ENCODE measurements at regions not wholly inside any gene's neighbourhood (a gene's known extent, or its start where the extent isn't known, plus 50 kb on each side); places are given as distances from the start of the nearest gene placed in this dataset.

DNA sequence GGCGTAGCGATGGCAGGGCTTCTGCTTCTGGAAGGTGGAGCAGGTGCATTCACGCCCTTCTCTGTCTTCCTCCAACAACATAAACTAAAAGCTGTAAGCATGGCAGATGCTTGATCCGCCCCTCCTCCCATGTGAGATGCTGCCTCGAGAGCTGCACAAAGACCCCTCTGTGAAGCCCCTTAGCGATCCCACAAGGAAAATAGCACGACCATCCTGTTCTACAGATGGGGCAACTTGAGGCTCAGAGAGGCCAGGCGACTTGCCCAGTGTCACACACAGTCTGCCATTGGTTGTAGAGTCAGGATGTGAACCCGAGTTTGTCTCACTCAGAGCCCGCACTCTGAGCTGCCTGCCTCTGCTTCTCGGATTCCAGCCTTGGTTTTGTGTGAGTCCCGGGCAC is 144.4 kb downstream of the SCARB1 start:
- SMC1A ChIA-PET (ENCODE audit: uncharacterized antibody, unreplicated experiment), result interaction anchor here (0.6 kb wide), 1 partner anchor 23 kb away, joined by 3 read pairs; no protein-coding TSS in a partner anchor
- no TSS peak for BruUV-seq (replicated peaks)

More for the DNA sequence above, 144.4 kb downstream of the SCARB1 start:
- Histone ChIP-seq H3K9ac (ENCODE audit: control insufficient read depth, insufficient read depth, low read length) (no peak overlapping the region), H3K4me2 (ENCODE audit: control insufficient read depth, insufficient read depth) (no peak overlapping the region), H3K9me3 (replicated peaks; ENCODE audit: control insufficient read depth, insufficient read depth, low read length) (no peaks in the 10 kb centered on the region; the same call in 2 of the 3 replicates), H3K27me3 (replicated peaks in 1 of 2; ENCODE audit: control insufficient read depth in 2 of 2, insufficient read depth in 2 of 2, low read length in 1 of 2) (no peaks in the 10 kb centered on the region), H3K4me3 (no peak overlapping the region), H4K20me1 (ENCODE audit: control insufficient read depth, insufficient read depth) (no peaks in the 10 kb centered on the region), H3K79me2 (ENCODE audit: control insufficient read depth, insufficient read depth, low read length) (no peaks in the 10 kb centered on the region), H2AFZ (ENCODE audit: control insufficient read depth, low read depth, low read length) (no peak overlapping the region), H3K4me1 (ENCODE audit: control insufficient read depth, insufficient read depth, low read length) (peaks cover 4% of the 10 kb centered on the region), H3K36me3 (ENCODE audit: control insufficient read depth in 2 of 2, insufficient read depth in 2 of 2, low read length in 1 of 2) (no peaks in the 10 kb centered on the region), H3K27ac (ENCODE audit: control insufficient read depth, insufficient read depth) (no peak overlapping the region)
- POLR2A ChIA-PET, result no interaction called here
- no peak for FAIRE-seq
- CTCF ChIA-PET, result interaction anchor here (1.1 kb wide), 1 partner anchor 9 kb away, joined by 3 read pairs; no protein-coding TSS in a partner anchor
- intact Hi-C loops (cut with micrococcal nuclease; ENCODE audit: unreplicated experiment) (no loop called here), in situ Hi-C loops (cut with MboI) (no loop called here)
- WGBS (ENCODE audit: insufficient coverage, insufficient replicate concordance, low lambda C conversion rate, missing lambda C conversion rate), result 51% methylated on average over 12 of the region's 12 CpGs
- no peak for DNase-seq (ENCODE audit: low read depth, low spot score)
- RAD21 ChIA-PET (ENCODE audit: unreplicated experiment), result no interaction called here
- no peak for ATAC-seq
- TF ChIP-seq POLR2AphosphoS5 (IDR thresholded peaks at IDR 0.05; ENCODE audit: low read length) (no peak), GATAD2B (conservative IDR thresholded peaks at IDR 0.05; ENCODE audit: low read depth) (no peak), SP1 (IDR thresholded peaks at IDR 0.05; ENCODE audit: low read depth, low read length) (no peak), WRNIP1 (IDR thresholded peaks at IDR 0.05; ENCODE audit: borderline replicate concordance, low read depth, low read length) (no peak), CEBPB (IDR thresholded peaks at IDR 0.05; ENCODE audit: borderline replicate concordance in 1 of 2, low read depth in 2 of 2, low read length in 2 of 2) (no peak), RUNX3 (IDR thresholded peaks at IDR 0.05; ENCODE audit: low read length) (no peak), FOXK2 (IDR thresholded peaks at IDR 0.05) (no peak), EED (IDR thresholded peaks at IDR 0.05; ENCODE audit: low read depth) (no peak), NFYB (IDR thresholded peaks at IDR 0.05; ENCODE audit: insufficient read depth, low read depth, low read length) (no peak), CREB1 (IDR thresholded peaks at IDR 0.05; ENCODE audit: low read depth) (no peak), HDAC2 (IDR thresholded peaks at IDR 0.05) (no peak)
- TF ChIP-seq, protein P1, sequence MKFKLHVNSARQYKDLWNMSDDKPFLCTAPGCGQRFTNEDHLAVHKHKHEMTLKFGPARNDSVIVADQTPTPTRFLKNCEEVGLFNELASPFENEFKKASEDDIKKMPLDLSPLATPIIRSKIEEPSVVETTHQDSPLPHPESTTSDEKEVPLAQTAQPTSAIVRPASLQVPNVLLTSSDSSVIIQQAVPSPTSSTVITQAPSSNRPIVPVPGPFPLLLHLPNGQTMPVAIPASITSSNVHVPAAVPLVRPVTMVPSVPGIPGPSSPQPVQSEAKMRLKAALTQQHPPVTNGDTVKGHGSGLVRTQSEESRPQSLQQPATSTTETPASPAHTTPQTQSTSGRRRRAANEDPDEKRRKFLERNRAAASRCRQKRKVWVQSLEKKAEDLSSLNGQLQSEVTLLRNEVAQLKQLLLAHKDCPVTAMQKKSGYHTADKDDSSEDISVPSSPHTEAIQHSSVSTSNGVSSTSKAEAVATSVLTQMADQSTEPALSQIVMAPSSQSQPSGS (IDR thresholded peaks at IDR 0.05; ENCODE audit: low read length), result no peak
- TF ChIP-seq, protein P2, sequence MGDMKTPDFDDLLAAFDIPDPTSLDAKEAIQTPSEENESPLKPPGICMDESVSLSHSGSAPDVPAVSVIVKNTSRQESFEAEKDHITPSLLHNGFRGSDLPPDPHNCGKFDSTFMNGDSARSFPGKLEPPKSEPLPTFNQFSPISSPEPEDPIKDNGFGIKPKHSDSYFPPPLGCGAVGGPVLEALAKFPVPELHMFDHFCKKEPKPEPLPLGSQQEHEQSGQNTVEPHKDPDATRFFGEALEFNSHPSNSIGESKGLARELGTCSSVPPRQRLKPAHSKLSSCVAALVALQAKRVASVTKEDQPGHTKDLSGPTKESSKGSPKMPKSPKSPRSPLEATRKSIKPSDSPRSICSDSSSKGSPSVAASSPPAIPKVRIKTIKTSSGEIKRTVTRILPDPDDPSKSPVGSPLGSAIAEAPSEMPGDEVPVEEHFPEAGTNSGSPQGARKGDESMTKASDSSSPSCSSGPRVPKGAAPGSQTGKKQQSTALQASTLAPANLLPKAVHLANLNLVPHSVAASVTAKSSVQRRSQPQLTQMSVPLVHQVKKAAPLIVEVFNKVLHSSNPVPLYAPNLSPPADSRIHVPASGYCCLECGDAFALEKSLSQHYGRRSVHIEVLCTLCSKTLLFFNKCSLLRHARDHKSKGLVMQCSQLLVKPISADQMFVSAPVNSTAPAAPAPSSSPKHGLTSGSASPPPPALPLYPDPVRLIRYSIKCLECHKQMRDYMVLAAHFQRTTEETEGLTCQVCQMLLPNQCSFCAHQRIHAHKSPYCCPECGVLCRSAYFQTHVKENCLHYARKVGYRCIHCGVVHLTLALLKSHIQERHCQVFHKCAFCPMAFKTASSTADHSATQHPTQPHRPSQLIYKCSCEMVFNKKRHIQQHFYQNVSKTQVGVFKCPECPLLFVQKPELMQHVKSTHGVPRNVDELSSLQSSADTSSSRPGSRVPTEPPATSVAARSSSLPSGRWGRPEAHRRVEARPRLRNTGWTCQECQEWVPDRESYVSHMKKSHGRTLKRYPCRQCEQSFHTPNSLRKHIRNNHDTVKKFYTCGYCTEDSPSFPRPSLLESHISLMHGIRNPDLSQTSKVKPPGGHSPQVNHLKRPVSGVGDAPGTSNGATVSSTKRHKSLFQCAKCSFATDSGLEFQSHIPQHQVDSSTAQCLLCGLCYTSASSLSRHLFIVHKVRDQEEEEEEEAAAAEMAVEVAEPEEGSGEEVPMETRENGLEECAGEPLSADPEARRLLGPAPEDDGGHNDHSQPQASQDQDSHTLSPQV (IDR thresholded peaks at IDR 0.05), result no peak
- TF ChIP-seq, protein P3, sequence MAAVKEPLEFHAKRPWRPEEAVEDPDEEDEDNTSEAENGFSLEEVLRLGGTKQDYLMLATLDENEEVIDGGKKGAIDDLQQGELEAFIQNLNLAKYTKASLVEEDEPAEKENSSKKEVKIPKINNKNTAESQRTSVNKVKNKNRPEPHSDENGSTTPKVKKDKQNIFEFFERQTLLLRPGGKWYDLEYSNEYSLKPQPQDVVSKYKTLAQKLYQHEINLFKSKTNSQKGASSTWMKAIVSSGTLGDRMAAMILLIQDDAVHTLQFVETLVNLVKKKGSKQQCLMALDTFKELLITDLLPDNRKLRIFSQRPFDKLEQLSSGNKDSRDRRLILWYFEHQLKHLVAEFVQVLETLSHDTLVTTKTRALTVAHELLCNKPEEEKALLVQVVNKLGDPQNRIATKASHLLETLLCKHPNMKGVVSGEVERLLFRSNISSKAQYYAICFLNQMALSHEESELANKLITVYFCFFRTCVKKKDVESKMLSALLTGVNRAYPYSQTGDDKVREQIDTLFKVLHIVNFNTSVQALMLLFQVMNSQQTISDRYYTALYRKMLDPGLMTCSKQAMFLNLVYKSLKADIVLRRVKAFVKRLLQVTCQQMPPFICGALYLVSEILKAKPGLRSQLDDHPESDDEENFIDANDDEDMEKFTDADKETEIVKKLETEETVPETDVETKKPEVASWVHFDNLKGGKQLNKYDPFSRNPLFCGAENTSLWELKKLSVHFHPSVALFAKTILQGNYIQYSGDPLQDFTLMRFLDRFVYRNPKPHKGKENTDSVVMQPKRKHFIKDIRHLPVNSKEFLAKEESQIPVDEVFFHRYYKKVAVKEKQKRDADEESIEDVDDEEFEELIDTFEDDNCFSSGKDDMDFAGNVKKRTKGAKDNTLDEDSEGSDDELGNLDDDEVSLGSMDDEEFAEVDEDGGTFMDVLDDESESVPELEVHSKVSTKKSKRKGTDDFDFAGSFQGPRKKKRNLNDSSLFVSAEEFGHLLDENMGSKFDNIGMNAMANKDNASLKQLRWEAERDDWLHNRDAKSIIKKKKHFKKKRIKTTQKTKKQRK (IDR thresholded peaks at IDR 0.05; ENCODE audit: low read depth, low read length), result no peak
- TF ChIP-seq, protein P4, sequence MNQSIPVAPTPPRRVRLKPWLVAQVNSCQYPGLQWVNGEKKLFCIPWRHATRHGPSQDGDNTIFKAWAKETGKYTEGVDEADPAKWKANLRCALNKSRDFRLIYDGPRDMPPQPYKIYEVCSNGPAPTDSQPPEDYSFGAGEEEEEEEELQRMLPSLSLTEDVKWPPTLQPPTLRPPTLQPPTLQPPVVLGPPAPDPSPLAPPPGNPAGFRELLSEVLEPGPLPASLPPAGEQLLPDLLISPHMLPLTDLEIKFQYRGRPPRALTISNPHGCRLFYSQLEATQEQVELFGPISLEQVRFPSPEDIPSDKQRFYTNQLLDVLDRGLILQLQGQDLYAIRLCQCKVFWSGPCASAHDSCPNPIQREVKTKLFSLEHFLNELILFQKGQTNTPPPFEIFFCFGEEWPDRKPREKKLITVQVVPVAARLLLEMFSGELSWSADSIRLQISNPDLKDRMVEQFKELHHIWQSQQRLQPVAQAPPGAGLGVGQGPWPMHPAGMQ (IDR thresholded peaks at IDR 0.05; ENCODE audit: borderline replicate concordance), result no peak
